HEK293 (cell line): ENCODE measurements at regions not wholly inside any gene's neighbourhood (a gene's known extent, or its start where the extent isn't known, plus 50 kb on each side); places are given as distances from the start of the nearest gene placed in this dataset.

Experiments
- CTCF ChIA-PET: fragments of 350-600 bp; formaldehyde crosslinking; extraction: SDS; loops from one replicate; lab custom pipeline; 2021; ENCODE audit warnings: antibody characterized with exemption; lab: Yijun Ruan, JAX
- POLR2A ChIA-PET: fragments of 300-600 bp; formaldehyde crosslinking; extraction: SDS; loops from one replicate; lab custom pipeline; 2020; ENCODE audit warnings: antibody characterized with exemption, inconsistent platforms; lab: Yijun Ruan, JAX
- H3K27ac ChIP-seq: fragments of 200-500 bp; sonication (Bioruptor generic); 2 replicates; pipeline ENCODE4 v1.5.1; 2014; ENCODE audit warnings: low read depth, low read length, control low read depth, inconsistent platforms; ENCODE audit errors: extremely low read depth
- H3K36me3 ChIP-seq, 2 experiments: fragments of 200-500 bp in 1 of 2; sonication (Bioruptor generic) in 1 of 2; 1 replicate in 1 of 2; 2 replicates in 1 of 2; pipeline ENCODE4 v1.5.1; 2014 to 2017; ENCODE audit warnings: inconsistent platforms in 2 of 2, low read length in 2 of 2; ENCODE audit not compliant: control insufficient read depth in 2 of 2, insufficient read depth in 1 of 2
- H3K4me1 ChIP-seq: fragments of 200-500 bp; sonication (Bioruptor generic); 2 replicates; pipeline ENCODE4 v1.5.1; 2014; ENCODE audit warnings: mild to moderate bottlenecking, low read length, inconsistent platforms; ENCODE audit not compliant: control insufficient read depth, insufficient read depth
- H3K4me3 ChIP-seq: 2 replicates; pipeline ENCODE4 v1.5.1; 2011; ENCODE audit warnings: low read depth, mild to moderate bottlenecking, control low read depth, low read length, moderate library complexity
- H3K9me3 ChIP-seq: fragments of 200-500 bp; sonication (Bioruptor generic); 2 replicates; pipeline ENCODE4 v1.5.1; 2014; ENCODE audit warnings: low read depth, low read length, inconsistent platforms; ENCODE audit not compliant: control insufficient read depth, insufficient read depth
- HOXA7 ChIP-seq: sonication (generic); formaldehyde crosslinking; IDR thresholded peaks from 2 replicates; pipeline ENCODE4 v1.8.1; 2022; ENCODE audit warnings: missing genetic modification reagents, borderline replicate concordance
- TSHZ1 ChIP-seq: fragments of 450-650 bp; formaldehyde crosslinking; IDR thresholded peaks from 2 replicates; pipeline ENCODE4 v1.5.1; 2016; ENCODE audit warnings: missing biosample characterization, missing genetic modification characterization, borderline replicate concordance
- YY2 ChIP-seq: fragments of 450-650 bp; formaldehyde crosslinking; IDR thresholded peaks from 2 replicates; pipeline ENCODE4 v1.5.1; 2016; ENCODE audit warnings: missing biosample characterization, missing genetic modification characterization
- ZBTB6 ChIP-seq: fragments of 450-650 bp; formaldehyde crosslinking; IDR thresholded peaks from 2 replicates; pipeline ENCODE4 v1.5.1; 2017; ENCODE audit warnings: missing biosample characterization, missing genetic modification characterization
- ZBTB8A ChIP-seq: fragments of 450-650 bp; formaldehyde crosslinking; IDR thresholded peaks from 2 replicates; pipeline ENCODE4 v1.5.1; 2016; ENCODE audit warnings: missing biosample characterization, missing genetic modification characterization
- ZIC2 ChIP-seq: fragments of 450-650 bp; formaldehyde crosslinking; IDR thresholded peaks from 2 replicates; pipeline ENCODE4 v1.5.1; 2016; ENCODE audit warnings: missing biosample characterization, missing genetic modification characterization
- ZNF10 ChIP-seq: fragments of 450-650 bp; formaldehyde crosslinking; IDR thresholded peaks from 2 replicates; pipeline ENCODE4 v1.5.1; 2017; ENCODE audit warnings: missing biosample characterization, missing genetic modification characterization
- ZNF112 ChIP-seq: fragments of 450-650 bp; formaldehyde crosslinking; IDR thresholded peaks from 2 replicates; pipeline ENCODE4 v1.5.0; 2017; ENCODE audit warnings: missing biosample characterization, missing genetic modification characterization
- ZNF133 ChIP-seq: fragments of 450-650 bp; formaldehyde crosslinking; IDR thresholded peaks from 2 replicates; pipeline ENCODE4 v1.5.1; 2016; ENCODE audit warnings: missing biosample characterization, missing genetic modification characterization
- ZNF138 ChIP-seq: fragments of 450-650 bp; formaldehyde crosslinking; IDR thresholded peaks from 2 replicates; pipeline ENCODE4 v1.5.1; 2016; ENCODE audit warnings: missing biosample characterization, missing genetic modification characterization, borderline replicate concordance
- ZNF174 ChIP-seq: fragments of 450-650 bp; formaldehyde crosslinking; IDR thresholded peaks from 2 replicates; pipeline ENCODE4 v1.5.0; 2017; ENCODE audit warnings: missing biosample characterization, mild to moderate bottlenecking, missing genetic modification characterization
- ZNF280D ChIP-seq: fragments of 450-650 bp; formaldehyde crosslinking; IDR thresholded peaks from 2 replicates; pipeline ENCODE4 v1.5.1; 2016; ENCODE audit warnings: missing biosample characterization, missing genetic modification characterization
- ZNF311 ChIP-seq: fragments of 450-650 bp; formaldehyde crosslinking; IDR thresholded peaks from 2 replicates; pipeline ENCODE4 v1.5.1; 2017; ENCODE audit warnings: missing biosample characterization, missing genetic modification characterization, borderline replicate concordance
- ZNF366 ChIP-seq: fragments of 450-650 bp; formaldehyde crosslinking; conservative IDR thresholded peaks from 2 replicates; pipeline ENCODE4 v1.5.1; 2016; ENCODE audit warnings: missing biosample characterization, missing genetic modification characterization
- ZNF549 ChIP-seq: fragments of 450-650 bp; IDR thresholded peaks from 2 replicates; pipeline ENCODE4 v1.5.1; 2018; ENCODE audit warnings: missing biosample characterization, missing genetic modification characterization, mild to moderate bottlenecking, inconsistent platforms, moderate library complexity
- ZNF600 ChIP-seq: fragments of 450-650 bp; formaldehyde crosslinking; IDR thresholded peaks from 2 replicates; pipeline ENCODE4 v1.5.1; 2016; ENCODE audit warnings: missing biosample characterization, missing genetic modification characterization
- ZNF610 ChIP-seq: fragments of 450-650 bp; formaldehyde crosslinking; IDR thresholded peaks from 2 replicates; pipeline ENCODE4 v1.5.1; 2016; ENCODE audit warnings: missing biosample characterization, missing genetic modification characterization, borderline replicate concordance
- ZNF623 ChIP-seq: fragments of 450-650 bp; formaldehyde crosslinking; IDR thresholded peaks from 2 replicates; pipeline ENCODE4 v1.5.1; 2016; ENCODE audit warnings: missing biosample characterization, missing genetic modification characterization
- ZNF658 ChIP-seq: fragments of 450-650 bp; formaldehyde crosslinking; IDR thresholded peaks from 2 replicates; pipeline ENCODE4; 2016; ENCODE audit warnings: missing biosample characterization, missing genetic modification characterization
- ZNF768 ChIP-seq: fragments of 450-650 bp; formaldehyde crosslinking; IDR thresholded peaks from 2 replicates; pipeline ENCODE4 v1.5.1; 2018; ENCODE audit warnings: missing biosample characterization, mild to moderate bottlenecking, missing genetic modification characterization
- ZNF791 ChIP-seq: fragments of 450-650 bp; formaldehyde crosslinking; IDR thresholded peaks from 2 replicates; pipeline ENCODE4 v1.5.1; 2016; ENCODE audit warnings: missing biosample characterization, missing genetic modification characterization
- ZXDB ChIP-seq: fragments of 450-650 bp; formaldehyde crosslinking; IDR thresholded peaks from 2 replicates; pipeline ENCODE4 v1.5.1; 2016; ENCODE audit warnings: missing biosample characterization, missing genetic modification characterization
- TF ChIP-seq, protein P1 (sequence below): IDR thresholded peaks from 2 replicates; pipeline ENCODE4 v1.6.1; 2011; ENCODE audit warnings: mild to moderate bottlenecking, low read depth, low read length, borderline replicate concordance

- TF ChIP-seq YY2 (tag by site-specific recombination) (no peak), ZNF791 (tag by site-specific recombination) (no peak)
- Histone ChIP-seq H3K36me3 (no peaks in the 10 kb centered on the region), H3K4me3 (no peak overlapping the region), H3K27ac (no peak overlapping the region), H3K4me1 (no peaks in the 10 kb centered on the region), H3K9me3 (no peaks in the 10 kb centered on the region)
- ChIA-PET CTCF (no interaction called here), POLR2A (no interaction called here)
Measured at GRCh38 chr3:178270838-178271237, 265.4 kb upstream of the KCNMB2 start.

GRCh38 chr3:178271740-178272387, 264.4 kb upstream of the KCNMB2 start:
- ChIA-PET CTCF (no interaction called here), POLR2A (no interaction called here)
- Histone ChIP-seq H3K9me3 (no peaks in the 10 kb centered on the region), H3K27ac (no peak overlapping the region), H3K36me3 (no peaks in the 10 kb centered on the region), H3K4me3 (no peak overlapping the region), H3K4me1 (no peaks in the 10 kb centered on the region)
- no peak for TF ChIP-seq ZNF112 (tag by site-specific recombination)
- TF ChIP-seq ZNF610 (tag by site-specific recombination) = no peak
- TF ChIP-seq ZIC2 (tag by site-specific recombination) = no peak
- no peak for TF ChIP-seq ZNF549 (tag by site-specific recombination)
- no peak for TF ChIP-seq ZNF658 (tag by site-specific recombination)
- no peak for TF ChIP-seq ZNF133 (tag by site-specific recombination)
- TF ChIP-seq ZBTB6 (tag by site-specific recombination) = no peak
- TF ChIP-seq HOXA7 = no peak
- no peak for TF ChIP-seq TSHZ1 (tag by site-specific recombination)

GRCh38 chr3:178272841-178273240, 263.4 kb upstream of the KCNMB2 start:
- Histone ChIP-seq H3K4me1 (no peaks in the 10 kb centered on the region), H3K4me3 (no peak overlapping the region), H3K27ac (no peak overlapping the region), H3K9me3 (no peaks in the 10 kb centered on the region), H3K36me3 (no peaks in the 10 kb centered on the region)
- CTCF ChIA-PET = no interaction called here
- TF ChIP-seq ZNF623 = no peak
- TF ChIP-seq ZNF311 (tag by site-specific recombination) = no peak
- no peak for TF ChIP-seq ZNF280D (tag by site-specific recombination)
- no peak for TF ChIP-seq ZBTB6 (tag by site-specific recombination)
- no peak for TF ChIP-seq ZNF600 (tag by site-specific recombination)
- no peak for TF ChIP-seq ZBTB8A (tag by site-specific recombination)
- no peak for TF ChIP-seq ZNF138 (tag by site-specific recombination)
- no peak for TF ChIP-seq ZXDB
- no peak for TF ChIP-seq ZNF10 (tag by site-specific recombination)
- TF ChIP-seq, protein P1, sequence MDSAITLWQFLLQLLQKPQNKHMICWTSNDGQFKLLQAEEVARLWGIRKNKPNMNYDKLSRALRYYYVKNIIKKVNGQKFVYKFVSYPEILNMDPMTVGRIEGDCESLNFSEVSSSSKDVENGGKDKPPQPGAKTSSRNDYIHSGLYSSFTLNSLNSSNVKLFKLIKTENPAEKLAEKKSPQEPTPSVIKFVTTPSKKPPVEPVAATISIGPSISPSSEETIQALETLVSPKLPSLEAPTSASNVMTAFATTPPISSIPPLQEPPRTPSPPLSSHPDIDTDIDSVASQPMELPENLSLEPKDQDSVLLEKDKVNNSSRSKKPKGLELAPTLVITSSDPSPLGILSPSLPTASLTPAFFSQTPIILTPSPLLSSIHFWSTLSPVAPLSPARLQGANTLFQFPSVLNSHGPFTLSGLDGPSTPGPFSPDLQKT = no peak
- no peak for TF ChIP-seq ZNF768
- TF ChIP-seq ZNF174 (tag by site-specific recombination) = no peak
- no peak for TF ChIP-seq ZNF366
- POLR2A ChIA-PET = no interaction called here
